Eye (tissue), 1 donor: ENCODE measurements at regions not wholly inside any gene's neighbourhood (a gene's known extent, or its start where the extent isn't known, plus 50 kb on each side); places are given as distances from the start of the nearest gene placed in this dataset.
A peak's percentile ranks its signal among the peaks of the same experiment; 100 is the strongest.

Experiments
- DNase-seq: peaks from one replicate; pipeline ENCODE4 v3.0.0-alpha.2; 2015

DNA sequence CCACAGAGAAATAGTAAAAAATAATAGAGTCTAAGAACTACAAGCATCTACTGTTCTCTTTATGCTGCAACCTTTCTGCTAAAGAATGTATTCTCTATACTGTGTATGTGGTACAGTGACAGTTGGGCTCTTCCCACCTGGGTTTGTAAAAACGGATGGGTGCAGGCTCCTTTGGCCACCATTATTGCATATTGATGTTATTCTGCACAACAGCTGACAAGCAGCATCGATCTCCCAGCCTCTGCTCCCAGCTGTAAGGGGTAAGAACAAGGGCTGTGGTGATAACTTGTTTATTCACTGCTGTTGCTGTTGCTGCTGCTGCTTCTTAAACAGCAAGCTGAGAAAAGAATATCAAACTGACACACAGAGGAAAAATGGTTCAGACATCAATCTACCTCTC, 56.1 kb downstream of the KCNRG start:
- DNase-seq: peak; percentile 52

DNA sequence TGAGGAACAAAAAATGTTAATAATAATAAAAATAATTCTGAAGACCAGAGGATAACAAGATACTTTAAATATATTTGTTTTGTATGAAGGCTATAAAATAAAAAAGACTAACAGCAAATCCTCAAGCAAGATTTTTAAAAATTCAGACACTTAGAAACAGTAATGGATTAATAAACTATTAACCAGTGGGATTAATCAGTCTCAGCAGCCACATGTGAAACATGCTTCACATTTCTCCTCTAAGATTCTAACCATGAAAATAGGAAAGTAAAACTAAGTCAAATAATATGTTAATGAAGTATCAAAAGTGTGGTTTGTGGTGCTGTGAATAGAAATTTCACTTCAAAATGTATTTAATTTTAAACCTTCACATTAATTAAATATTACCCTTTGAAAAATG, 57.4 kb downstream of the KCNRG start:
- no peak for DNase-seq

DNA sequence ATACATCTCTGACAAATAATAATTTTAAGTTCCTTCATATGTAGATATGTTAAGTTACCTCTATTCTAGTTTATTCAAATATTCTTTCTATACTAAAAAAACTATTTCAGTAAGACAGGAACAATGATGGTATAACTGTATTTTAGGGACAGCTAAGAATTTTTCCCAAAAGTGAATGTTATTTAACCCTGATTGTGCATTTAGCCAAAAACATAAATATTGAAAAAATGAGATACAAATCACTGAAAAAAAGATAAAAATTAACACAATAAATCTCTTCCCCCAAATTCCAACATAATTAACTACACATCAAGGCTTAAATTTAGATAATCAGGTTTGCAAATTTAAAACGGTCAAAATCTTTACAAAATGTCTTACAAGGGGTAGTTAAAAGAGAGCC, 58.1 kb downstream of the KCNRG start:
- DNase-seq: no peak

DNA sequence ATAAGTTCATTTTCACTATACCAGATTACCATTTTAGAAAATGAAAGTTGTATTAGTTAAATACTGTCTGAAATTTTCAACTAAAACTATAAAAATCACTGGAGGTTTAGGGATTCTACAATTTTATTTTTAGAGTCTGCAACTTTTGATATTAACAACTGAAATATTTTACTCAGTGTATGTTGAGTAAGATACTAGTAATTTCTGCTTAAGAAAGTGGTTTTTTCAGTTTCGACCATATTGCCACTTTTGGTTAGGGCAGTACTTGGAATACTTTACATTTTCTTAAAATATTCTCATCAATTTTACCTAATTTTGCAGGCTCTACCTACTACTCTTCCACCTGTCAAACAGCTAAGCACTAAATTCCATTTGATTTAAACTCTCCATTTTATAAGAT, 59.6 kb downstream of the KCNRG start:
- no peak for DNase-seq

DNA sequence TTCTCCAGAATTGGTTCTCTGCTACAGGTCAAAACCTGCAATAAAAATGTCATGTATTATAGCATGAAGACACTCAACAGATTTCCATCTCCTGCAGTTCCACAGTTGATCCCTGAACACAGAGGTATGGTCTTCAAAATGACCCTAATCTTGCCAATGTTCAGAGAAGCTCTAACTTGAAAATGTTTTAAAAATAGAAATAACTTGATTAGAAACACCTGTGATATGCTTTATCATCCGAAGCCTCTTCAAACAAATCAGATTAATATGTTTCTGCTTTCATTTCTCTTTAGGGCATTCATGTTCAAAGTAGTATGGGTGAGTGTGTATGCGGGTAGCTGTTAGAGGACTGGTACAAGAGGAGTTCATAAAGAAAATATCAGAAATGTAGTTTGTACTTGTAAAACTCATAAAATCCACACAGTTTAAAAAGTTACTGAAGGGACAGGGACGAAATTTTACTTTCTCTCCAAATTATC, 60.4 kb downstream of the KCNRG start:
- DNase-seq: no peak

DNA sequence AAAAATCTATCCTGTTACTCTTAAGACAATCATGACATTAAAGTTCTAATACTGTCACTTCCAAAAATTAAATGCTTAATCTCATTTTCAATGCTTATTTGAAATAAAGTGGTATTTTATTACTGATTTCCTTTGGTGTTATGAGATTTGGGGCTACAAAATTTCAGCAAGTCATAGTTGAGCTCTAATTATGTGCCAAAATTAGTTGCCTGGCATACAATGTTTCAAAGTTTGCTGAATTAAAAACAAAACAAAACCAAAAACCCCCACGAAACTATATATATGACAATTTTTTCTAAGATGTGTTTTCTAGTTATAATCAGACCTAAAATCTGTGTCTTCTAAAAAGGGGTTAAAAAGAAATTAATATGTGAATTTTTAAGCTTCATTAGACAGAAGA, 62.2 kb downstream of the KCNRG start:
- no peak for DNase-seq

DNA sequence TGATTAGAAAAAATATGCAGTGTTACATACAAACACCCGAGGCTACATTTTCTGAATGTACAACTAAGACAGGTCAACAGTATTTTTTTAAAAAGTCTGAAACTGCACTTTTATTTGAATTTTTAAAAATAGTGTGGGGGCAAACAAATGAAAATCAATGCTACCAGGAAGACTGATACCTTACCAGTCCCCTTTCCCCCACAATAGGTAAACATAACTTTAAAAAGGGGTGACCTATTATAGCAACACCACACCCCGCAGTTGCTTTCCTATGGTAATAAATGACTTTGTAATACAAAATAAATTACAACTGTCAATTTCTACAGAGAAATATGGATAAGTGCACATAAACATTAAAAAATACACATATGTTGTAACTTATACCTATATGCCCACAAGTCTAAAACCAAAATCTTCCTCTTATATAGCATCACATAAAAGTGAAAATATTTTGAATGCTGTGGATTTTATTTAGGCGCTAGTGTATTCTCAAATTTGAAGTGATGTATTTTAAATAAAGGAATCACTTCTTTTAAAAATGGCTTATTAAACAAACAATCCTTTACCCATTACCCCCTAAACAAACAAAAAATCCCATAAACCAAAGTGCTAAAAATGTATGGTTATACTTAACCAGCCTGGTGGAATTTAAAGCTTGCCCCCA, 63.1 kb downstream of the KCNRG start:
- DNase-seq: no peak

DNA sequence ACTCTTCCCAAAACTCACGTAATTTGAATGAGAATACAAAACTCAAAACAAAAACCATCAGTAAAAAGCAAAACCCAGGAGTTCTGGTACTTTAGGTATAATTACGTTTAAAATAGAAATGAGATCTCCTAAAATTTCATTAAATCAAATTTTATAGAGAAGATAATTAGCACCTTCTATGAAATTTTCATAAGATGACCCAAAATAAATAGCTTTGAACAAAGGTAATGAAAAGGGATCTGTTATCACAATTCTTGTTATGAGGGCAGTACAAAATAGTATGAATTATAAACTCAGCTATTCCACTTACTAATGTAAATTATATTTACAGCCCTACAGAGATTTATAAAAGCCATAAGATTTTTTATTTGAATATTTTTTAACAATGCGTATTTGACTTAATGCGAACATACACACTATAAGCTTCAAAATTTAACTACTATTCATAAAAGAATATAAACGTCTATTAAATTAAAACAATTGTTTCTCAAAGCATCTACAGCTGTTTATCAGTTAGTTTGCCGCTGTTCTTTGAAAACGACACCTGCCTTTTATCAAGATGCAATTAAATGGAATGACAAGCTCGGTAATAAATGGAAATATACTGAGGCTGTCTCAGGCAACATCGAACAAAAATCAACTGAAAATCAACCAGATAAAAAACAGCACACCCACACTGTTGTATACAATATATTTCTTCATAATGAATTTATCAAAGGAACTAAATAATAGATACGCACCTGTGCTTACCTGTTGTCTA, 63.8 kb downstream of the KCNRG start:
- peak; percentile 38 for DNase-seq

DNA sequence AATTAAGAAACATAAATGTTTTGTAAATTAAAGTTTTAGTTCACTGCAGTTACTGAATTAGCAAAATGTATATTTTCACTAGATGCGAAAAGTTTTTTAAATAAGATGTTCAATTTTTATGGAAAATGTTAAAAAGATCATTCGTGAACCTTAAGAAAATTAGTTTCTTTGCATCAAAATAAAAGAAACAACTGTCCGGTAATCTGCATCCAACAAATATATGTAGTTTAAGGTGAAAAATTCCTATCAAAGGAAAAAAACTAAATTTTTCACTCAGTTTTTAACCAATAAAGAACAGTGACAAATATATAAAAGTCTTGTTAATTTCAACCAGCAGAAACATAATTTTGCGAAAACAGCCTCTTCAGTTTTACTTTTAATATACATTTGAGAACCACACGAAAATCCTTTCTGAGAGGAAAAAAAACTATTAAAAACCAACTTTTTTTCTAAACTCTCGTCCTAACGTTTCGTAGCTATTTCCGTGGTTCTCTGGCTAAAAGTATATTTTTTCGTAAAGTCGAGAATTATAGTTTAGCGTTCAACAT, 64.5 kb downstream of the KCNRG start:
- no peak for DNase-seq

DNA sequence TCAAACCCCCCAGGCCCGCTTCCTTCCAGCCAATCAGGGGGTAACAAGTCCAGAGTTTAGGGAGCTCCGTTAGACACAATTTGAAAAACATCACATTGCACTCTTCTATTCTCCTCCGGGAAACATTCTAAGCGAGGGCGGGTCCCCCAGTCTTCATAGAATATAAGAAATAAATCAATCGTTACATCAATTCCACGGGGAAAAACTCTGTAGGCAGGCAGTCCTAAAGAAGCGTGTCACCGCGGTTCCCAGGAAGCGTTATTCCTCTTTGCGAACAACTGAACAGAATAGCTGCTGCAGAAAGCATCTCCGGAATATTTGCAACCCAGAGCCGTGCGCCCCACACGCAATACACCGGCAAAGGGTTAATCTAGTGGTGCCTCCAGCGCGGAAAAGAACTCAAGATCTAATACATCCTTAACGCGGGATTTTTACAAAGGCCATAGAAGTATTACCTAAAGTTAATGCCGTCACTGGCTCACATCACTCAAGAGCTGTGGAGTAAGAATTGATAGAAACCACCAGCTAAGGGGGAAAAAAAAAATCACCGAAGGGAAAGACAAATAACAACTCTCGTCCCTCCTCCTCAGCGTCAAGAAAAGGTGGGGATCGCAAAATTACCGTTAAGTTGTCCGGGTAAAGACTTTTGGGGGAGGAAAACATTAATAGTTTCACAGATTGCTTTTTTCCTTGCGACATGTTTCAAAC, 65.1 kb downstream of the KCNRG start:
- peak; percentile 84 for DNase-seq

DNA sequence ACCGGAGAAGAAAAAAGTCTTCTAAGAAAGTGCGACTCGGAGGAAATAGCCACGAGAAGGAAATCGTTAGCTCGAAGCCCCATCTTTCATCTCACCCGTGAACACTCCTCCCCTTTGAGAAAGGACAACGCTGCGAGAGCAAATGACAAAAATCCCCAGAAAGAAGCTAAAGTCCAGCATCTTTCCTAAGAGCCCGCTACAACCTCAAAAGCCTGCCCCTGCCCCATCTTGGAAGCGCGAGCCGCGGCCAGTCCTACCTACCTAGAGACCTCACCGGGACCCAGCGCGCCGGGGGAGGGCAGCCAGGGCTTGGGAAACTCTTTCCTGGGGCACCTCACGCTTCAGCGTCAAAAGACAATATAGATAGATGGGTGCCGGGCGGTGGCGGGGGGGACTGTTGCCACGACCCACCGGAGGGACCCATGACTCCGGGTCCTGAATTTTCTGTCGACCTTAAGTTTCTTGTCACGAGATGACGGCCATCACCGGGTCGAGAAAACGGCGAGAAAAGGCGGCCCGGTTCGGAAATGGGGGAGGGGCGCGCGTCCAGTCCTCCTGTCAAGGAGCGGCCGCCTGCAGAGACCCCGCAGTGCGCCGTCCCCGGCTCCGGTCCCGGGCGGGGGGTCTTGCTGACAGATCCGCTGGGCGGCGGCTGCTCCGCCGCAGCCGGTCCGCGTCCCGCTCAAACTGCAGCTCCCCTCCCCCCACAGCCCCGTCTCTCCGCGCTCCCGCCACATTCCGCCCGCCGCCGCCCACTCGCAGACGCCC, 65.9 kb downstream of the KCNRG start:
- peak; percentile 83 for DNase-seq

DNA sequence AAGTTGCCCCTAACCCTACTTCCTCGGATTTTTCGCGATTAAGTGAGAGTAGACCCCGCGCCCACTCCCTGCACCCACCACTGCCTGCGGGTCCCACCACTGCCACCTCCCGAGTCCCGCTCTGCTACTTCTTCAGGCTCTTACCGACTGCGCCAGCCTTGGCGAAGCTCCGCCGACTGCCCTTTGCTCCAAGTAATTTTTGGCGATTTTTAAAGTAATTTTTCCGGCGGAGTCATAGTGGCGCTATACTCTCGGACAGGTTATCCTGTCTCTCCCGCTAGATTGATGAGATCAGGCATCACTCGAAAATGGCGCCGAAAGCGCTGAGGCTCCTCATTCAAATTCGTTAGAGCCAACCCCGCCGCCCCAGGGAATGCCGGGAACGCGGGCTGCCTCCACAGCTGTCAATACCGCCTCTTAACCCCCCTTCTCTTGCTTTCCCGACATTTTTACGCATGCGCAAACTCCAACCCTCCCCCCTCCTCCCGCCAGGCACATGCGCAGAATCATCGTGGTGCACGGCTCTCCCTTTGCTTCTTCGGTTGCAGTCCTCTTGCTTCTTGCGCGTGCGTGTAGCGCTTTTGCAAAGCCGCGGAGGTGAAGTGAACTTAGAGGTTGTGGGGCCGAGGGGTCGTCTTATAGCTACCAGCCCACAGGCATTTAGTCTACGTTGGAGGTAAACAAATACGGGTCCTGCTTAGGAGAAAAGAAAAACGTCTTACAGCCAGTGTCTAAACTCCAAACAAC, 66.6 kb downstream of the KCNRG start:
- DNase-seq: peak; percentile 100

DNA sequence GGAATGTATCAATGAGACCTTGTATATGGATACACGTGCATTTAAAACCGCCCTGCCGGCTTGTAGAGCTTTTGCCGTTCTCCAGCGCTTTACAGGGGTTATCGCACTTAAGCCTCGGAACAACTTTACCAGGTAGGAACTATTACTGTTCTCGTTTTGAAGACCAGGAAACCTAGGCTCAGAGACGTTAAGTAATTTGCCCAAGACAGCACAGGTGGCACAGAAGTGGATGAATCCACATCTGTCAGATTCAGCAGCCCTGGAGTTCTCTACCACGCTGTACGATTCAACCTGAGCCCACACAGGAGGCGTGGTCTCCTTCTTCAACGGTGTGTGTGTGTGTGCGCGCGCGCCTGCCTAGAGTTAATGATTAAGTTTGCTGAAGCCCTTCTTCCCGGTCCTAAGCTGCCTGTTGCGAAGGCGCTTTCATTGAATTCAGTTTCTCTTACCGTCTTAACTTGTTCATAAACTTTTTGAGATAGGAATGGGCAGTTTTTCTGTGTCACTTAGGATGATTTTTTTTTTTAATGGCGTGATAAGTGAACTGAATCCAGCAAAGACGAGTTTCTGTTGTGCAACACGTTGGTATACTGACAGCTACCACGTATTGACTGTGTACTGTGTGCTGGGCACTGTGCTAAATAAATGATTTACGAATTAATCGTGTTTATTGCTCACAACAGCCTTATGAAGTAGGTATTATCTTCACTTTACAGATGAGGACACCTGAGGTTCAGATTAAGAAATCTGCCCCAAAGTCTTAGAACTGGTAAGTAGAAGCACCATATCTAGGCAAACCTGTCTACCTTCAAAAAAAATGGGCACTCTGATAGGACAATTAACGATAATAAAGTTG, 67.4 kb downstream of the KCNRG start:
- peak; percentile 82 for DNase-seq

DNA sequence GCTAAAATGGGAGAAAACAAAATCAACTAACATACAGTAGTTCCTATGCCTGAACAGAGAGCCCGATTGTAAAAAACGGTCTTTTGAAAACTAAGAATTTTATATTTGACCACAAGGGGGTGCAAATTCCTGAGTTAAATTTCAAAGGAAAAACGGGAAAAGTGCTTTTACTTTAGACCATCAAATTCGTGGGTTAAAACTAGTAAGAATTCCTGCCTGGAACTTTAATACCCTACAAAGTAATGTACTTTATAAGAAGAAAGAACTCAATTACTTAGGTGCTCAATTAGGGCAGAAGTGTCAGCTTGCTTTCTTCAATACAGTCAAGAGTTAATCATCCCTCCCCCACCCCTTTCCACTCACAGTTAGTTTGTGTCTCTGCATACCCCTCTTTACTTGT, 69.8 kb downstream of the KCNRG start:
- DNase-seq: peak; percentile 88

DNA sequence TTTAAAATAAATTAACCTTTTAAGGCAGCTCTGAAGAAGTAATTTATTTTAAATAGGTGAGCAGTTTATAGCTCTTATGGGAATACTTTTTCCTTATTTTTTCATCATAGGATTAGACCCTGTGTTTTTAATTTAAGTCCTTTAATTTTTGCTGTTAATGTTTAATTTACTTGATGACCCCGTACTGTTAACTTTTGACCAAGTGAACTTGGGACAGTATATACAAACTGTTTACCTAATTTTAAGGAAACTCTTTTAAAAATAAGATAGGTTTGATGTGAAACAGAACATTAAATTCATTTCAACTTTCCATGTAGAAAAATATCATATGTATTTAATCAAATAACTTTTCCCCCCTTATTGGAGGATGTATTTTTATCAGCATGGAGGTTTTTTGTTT, 74.4 kb downstream of the KCNRG start:
- no peak for DNase-seq

DNA sequence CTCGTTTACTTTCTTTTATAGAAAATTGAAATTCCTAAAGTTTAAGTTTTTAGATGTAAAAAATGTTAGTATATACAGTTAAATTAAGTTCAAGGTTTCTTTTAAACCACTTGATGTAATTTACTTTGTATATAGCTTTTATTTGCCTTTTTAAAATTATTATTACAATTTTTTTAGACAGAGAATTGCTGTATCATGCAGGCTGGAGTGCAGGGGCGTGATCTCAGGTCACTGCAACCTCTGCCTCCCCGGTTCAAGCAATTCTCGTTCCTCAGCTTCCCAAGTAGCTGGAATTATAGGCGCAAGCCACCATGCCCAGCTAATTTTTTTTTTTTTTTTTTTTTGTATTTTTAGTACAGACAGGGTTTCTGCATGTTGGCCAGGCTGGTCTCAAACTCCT, 75.0 kb downstream of the KCNRG start:
- DNase-seq: no peak

DNA sequence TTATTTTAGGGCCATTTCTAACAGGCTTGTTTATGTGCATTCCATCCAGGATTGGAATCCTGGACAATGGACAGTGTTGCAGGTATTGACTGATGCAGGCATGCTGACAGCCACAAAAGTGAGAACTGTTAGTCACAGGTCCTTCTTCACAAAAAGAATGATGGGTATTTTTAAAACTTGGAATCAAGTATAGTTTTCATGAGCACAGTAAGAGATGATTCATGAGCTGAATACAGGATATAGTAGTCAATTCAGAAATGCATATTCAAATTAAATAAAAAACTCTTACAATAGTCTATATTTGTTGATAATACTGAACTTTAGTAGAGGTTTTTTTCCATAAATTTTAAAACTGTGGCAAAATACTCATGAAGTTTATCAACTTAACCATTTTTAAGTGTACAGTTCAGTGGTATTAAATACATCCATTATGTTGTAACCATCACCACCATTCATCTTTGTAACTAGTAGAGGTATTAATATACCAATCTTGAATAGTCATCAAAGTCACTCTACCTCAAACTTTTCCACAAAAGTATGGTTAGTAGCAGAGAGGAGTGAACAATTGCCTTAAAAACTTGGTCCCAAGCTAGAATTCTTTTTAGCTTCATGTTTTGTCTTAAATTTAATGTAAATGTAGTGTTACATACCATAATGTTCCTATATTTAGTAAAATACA, 79.5 kb downstream of the KCNRG start:
- DNase-seq: no peak

DNA sequence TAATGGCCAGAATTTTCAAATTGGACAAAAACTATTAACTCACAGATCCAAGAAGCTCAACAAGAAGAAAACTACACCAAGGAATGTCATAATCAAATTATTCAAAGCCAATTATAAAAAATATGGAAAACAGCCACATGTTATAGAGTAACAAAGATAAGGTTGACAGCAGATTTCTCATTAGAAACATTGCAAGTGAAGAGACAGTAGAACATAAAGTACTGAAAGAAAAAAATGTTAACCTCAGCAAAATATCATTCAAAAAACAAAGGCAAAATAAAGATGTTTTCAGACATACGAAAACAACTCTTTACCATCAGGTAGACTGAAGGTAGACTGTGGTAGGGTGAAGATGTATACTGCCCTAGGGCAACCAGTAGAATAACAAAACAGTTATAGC, 83.4 kb downstream of the KCNRG start:
- DNase-seq: no peak

DNA sequence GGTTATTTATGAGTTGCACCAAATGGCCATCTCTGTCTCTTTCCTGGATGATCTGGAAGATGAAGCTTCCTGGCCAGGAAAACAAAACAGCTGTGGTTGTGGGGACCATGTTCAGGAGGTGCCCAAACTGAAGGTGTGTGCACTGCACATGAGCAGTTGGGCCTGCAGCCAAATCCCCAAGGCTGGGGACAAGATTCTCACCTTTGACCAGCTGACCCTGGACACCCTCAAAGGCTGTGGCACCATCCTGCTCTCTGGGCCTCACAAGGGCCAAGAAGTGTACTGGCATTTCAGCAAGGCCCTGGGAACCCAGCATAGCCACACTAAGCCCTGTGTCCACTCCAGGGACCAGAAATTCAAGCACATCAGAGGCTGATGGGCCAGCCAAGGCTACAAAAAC, 84.2 kb downstream of the KCNRG start:
- DNase-seq: no peak

DNA sequence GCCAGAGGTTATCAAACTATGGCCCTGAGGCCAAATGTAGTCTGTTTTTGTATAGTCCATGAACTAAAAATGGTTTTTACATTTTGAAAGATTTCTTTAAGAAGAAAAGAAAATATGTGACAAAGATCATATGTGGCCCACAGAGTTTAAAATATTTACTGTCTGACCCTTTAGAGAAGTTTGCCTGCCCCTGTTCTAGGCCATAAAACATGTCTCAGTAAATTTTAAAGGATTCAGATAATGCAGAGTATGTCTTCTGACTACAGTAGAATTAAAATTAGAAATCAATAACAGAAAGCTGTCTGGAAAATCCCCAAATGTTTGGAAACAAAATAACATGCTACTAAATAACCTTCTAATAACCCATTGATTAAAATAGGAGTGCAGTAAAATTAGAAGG, 86.3 kb downstream of the KCNRG start:
- DNase-seq: no peak

DNA sequence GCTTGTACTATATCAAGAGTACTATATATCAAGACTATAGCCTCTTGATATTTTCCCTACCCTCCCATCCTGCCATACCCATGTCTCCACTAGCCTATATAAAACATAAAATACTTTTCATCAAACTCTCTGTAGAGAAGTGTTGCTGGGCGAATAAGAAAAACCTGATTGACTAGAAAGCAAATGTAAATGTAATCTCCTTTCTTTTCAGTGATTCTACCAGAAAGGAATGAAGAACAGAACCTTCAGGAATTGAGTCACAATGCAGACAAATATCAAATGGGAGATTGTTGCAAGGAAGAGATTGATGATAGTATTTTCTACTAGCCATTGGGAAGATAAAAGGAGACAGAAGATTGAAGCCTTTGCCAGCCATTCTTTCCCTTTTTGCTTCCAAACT, 89.2 kb downstream of the KCNRG start:
- DNase-seq: no peak
